ENCODE measurements at regions not wholly inside any gene's neighbourhood (a gene's known extent, or its start where the extent isn't known, plus 50 kb on each side); places are given as distances from the start of the nearest gene placed in this dataset.

DNA sequence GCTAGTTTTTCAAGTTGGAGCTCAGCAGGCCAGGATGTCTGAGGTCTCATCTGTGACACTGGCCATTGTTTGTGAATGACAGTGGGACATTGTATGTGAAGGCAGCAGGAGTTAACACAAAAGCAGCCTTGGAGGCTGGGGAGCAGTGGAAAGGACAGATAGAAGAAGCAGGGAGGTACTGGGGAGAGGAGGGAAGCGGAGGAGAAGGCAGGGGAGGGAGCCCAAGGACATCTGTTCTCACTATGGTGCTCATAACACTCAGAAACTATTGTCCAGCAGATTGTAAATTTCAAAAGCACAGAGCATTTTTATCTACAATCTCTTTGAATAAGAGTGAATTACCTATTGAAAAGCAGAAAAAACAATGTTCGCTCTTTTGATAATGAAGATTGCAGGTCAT is 253.6 kb upstream of the DIPK2B start:
- Histone ChIP-seq H2AFZ (ENCODE audit: low read depth, low read length) (no peak overlapping the region), H3K9ac (ENCODE audit: low read depth, low read length) (no peak overlapping the region), H3K27me3 (ENCODE audit: insufficient read depth, low read length, poor library complexity) (no peaks in the 10 kb centered on the region), H3K4me1 (ENCODE audit: insufficient read depth, low read length) (no peaks in the 10 kb centered on the region), H3K27ac (ENCODE audit: low read length) (no peak overlapping the region), H3K9me3 (ENCODE audit: insufficient read depth, low read length, severe bottlenecking) (no peaks in the 10 kb centered on the region), H3K79me2 (ENCODE audit: insufficient read depth, low read length) (no peaks in the 10 kb centered on the region), H3K4me2 (ENCODE audit: insufficient read depth, low read length) (no peak overlapping the region), H3K4me3 (ENCODE audit: low read depth in 1 of 2, low read length in 2 of 2) (no peak overlapping the region), H4K20me1 (ENCODE audit: insufficient read depth, low read length) (no peaks in the 10 kb centered on the region), H3K36me3 (ENCODE audit: insufficient read depth, low read length) (no peaks in the 10 kb centered on the region)
- DNase-seq (no peak), ATAC-seq (ENCODE audit: insufficient read depth, low read depth) (no peak)
- TF ChIP-seq, protein P1, sequence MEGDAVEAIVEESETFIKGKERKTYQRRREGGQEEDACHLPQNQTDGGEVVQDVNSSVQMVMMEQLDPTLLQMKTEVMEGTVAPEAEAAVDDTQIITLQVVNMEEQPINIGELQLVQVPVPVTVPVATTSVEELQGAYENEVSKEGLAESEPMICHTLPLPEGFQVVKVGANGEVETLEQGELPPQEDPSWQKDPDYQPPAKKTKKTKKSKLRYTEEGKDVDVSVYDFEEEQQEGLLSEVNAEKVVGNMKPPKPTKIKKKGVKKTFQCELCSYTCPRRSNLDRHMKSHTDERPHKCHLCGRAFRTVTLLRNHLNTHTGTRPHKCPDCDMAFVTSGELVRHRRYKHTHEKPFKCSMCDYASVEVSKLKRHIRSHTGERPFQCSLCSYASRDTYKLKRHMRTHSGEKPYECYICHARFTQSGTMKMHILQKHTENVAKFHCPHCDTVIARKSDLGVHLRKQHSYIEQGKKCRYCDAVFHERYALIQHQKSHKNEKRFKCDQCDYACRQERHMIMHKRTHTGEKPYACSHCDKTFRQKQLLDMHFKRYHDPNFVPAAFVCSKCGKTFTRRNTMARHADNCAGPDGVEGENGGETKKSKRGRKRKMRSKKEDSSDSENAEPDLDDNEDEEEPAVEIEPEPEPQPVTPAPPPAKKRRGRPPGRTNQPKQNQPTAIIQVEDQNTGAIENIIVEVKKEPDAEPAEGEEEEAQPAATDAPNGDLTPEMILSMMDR (IDR thresholded peaks at IDR 0.05; ENCODE audit: borderline replicate concordance, extremely low read depth, low read length, poor library complexity, severe bottlenecking) = no peak
- TF ChIP-seq EZH2 (IDR thresholded peaks at IDR 0.05; ENCODE audit: borderline replicate concordance, low read depth, low read length, severe bottlenecking) = no peak

DNA sequence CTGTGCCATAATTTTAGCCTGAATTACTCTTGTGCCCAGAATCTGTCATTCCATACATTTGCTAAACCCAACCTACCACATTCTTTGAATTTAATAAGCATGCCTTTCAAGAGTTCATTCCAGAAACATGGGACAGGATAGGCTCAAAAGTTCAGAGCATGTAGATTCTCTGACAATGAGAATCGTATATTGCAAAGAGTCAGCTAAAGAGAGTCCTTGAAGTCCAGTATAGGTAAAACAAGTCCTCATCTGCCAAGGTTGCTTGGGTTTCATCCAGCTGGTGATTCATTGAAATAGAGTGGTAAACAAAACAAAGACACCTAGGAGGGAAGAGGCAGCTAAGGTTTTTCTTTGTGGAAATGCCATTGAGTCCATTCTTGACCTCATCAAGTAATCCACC is 249.3 kb upstream of the DIPK2B start:
- no peak overlapping the region for H3K9ac ChIP-seq (ENCODE audit: low read depth, low read length)
- no peak overlapping the region for H3K27ac ChIP-seq (ENCODE audit: low read length)
- no peaks in the 10 kb centered on the region for H3K36me3 ChIP-seq (ENCODE audit: insufficient read depth, low read length)
- H2AFZ ChIP-seq (ENCODE audit: low read depth, low read length) = no peak overlapping the region
- no peaks in the 10 kb centered on the region for H3K9me3 ChIP-seq (ENCODE audit: insufficient read depth, low read length, severe bottlenecking)
- ATAC-seq (ENCODE audit: insufficient read depth, low read depth) (no peak), DNase-seq (no peak)
- TF ChIP-seq EZH2 (IDR thresholded peaks at IDR 0.05; ENCODE audit: borderline replicate concordance, low read depth, low read length, severe bottlenecking) = no peak
- TF ChIP-seq, protein P1 (IDR thresholded peaks at IDR 0.05; ENCODE audit: borderline replicate concordance, extremely low read depth, low read length, poor library complexity, severe bottlenecking) = no peak
- H3K4me3 ChIP-seq (ENCODE audit: low read depth in 1 of 2, low read length in 2 of 2) = no peak overlapping the region
- H3K27me3 ChIP-seq (ENCODE audit: insufficient read depth, low read length, poor library complexity) = no peaks in the 10 kb centered on the region
- no peaks in the 10 kb centered on the region for H3K4me1 ChIP-seq (ENCODE audit: insufficient read depth, low read length)
- H4K20me1 ChIP-seq (ENCODE audit: insufficient read depth, low read length) = no peaks in the 10 kb centered on the region
- no peak overlapping the region for H3K4me2 ChIP-seq (ENCODE audit: insufficient read depth, low read length)
- H3K79me2 ChIP-seq (ENCODE audit: insufficient read depth, low read length) = no peaks in the 10 kb centered on the region

DNA sequence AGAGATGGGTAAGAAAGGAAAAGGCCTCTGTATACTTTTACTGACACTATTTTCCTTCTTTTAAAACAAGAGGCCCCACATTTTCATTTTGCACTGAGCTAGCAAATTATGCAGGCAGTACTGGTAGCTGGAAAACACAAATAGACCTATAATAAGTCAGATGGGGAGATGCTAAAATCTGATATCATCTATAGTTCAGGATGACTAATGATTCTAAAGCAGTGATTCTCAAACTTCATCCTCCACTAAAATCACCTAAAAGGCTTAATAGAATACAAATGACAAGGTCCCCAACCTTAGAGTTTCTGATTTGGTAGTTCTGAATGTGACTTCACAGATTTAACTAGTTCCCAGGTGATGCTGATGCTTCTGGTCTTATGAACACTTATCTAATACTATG is 247.3 kb upstream of the DIPK2B start:
- Histone ChIP-seq H3K27me3 (ENCODE audit: insufficient read depth, low read length, poor library complexity) (no peaks in the 10 kb centered on the region), H2AFZ (ENCODE audit: low read depth, low read length) (no peak overlapping the region), H3K36me3 (ENCODE audit: insufficient read depth, low read length) (no peaks in the 10 kb centered on the region), H3K4me1 (ENCODE audit: insufficient read depth, low read length) (no peaks in the 10 kb centered on the region), H3K4me2 (ENCODE audit: insufficient read depth, low read length) (no peak overlapping the region), H3K79me2 (ENCODE audit: insufficient read depth, low read length) (no peaks in the 10 kb centered on the region), H3K9ac (ENCODE audit: low read depth, low read length) (no peak overlapping the region), H3K9me3 (ENCODE audit: insufficient read depth, low read length, severe bottlenecking) (no peaks in the 10 kb centered on the region), H4K20me1 (ENCODE audit: insufficient read depth, low read length) (no peaks in the 10 kb centered on the region), H3K27ac (ENCODE audit: low read length) (no peak overlapping the region), H3K4me3 (ENCODE audit: low read depth in 1 of 2, low read length in 2 of 2) (no peak overlapping the region)
- DNase-seq = no peak
- no peak for TF ChIP-seq EZH2 (IDR thresholded peaks at IDR 0.05; ENCODE audit: borderline replicate concordance, low read depth, low read length, severe bottlenecking)
- TF ChIP-seq, protein P1 (IDR thresholded peaks at IDR 0.05; ENCODE audit: borderline replicate concordance, extremely low read depth, low read length, poor library complexity, severe bottlenecking) = no peak
- no peak for ATAC-seq (ENCODE audit: insufficient read depth, low read depth)

DNA sequence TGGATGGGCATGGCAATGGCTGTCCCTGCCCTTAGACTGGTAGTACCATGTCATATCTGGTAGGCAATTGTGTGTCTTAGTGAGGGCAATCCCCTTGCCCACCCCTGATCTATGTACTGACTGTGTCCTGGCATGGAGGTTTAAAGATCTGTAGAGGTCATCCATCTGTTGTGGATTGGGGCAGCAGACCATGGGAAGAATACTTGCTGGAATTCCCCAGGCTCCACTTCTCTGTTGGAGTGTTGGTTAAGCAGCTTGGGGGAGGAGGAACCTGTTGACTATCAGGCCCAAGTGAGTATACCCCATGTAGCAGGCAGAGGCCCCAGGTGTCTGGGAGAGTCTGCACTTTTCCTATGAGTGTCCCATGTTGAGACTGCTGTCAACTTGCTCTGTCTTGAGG is 246.7 kb upstream of the DIPK2B start:
- Histone ChIP-seq H3K27me3 (ENCODE audit: insufficient read depth, low read length, poor library complexity) (no peaks in the 10 kb centered on the region), H2AFZ (ENCODE audit: low read depth, low read length) (no peak overlapping the region), H3K79me2 (ENCODE audit: insufficient read depth, low read length) (no peaks in the 10 kb centered on the region), H3K36me3 (ENCODE audit: insufficient read depth, low read length) (no peaks in the 10 kb centered on the region), H3K27ac (ENCODE audit: low read length) (no peak overlapping the region), H3K9me3 (ENCODE audit: insufficient read depth, low read length, severe bottlenecking) (no peaks in the 10 kb centered on the region), H3K4me2 (ENCODE audit: insufficient read depth, low read length) (no peak overlapping the region), H3K4me3 (ENCODE audit: low read depth in 1 of 2, low read length in 2 of 2) (no peak overlapping the region), H3K4me1 (ENCODE audit: insufficient read depth, low read length) (no peaks in the 10 kb centered on the region), H3K9ac (ENCODE audit: low read depth, low read length) (no peak overlapping the region), H4K20me1 (ENCODE audit: insufficient read depth, low read length) (no peaks in the 10 kb centered on the region)
- no peak for DNase-seq
- TF ChIP-seq EZH2 (IDR thresholded peaks at IDR 0.05; ENCODE audit: borderline replicate concordance, low read depth, low read length, severe bottlenecking) = no peak
- TF ChIP-seq, protein P1 (IDR thresholded peaks at IDR 0.05; ENCODE audit: borderline replicate concordance, extremely low read depth, low read length, poor library complexity, severe bottlenecking) = no peak
- no peak for ATAC-seq (ENCODE audit: insufficient read depth, low read depth)
